Loucy (cell line): ENCODE measurements at regions not wholly inside any gene's neighbourhood (a gene's known extent, or its start where the extent isn't known, plus 50 kb on each side); places are given as distances from the start of the nearest gene placed in this dataset.

Experiments used
- CTCF ChIP-seq: fragments of 200-600 bp; sonication (generic); conservative IDR thresholded peaks from 2 replicates; pipeline ENCODE4 v1.5.1; 2014; ENCODE audit warnings: mild to moderate bottlenecking, antibody characterized with exemption, low read length
- EZH2phosphoT487 ChIP-seq: fragments of 200-600 bp; IDR thresholded peaks from 2 replicates; pipeline ENCODE4 v1.6.1; 2018; ENCODE audit warnings: antibody characterized with exemption, mild to moderate bottlenecking, moderate library complexity, borderline replicate concordance

- TF ChIP-seq CTCF: no peak
- TF ChIP-seq EZH2phosphoT487: no peak
These were observed 154.0 kb downstream of the NDUFA12 start for GRCh38 chr12:94849411-94849976.
